Smooth muscle cell (in vitro differentiated cells): ENCODE measurements at regions not wholly inside any gene's neighbourhood (a gene's known extent, or its start where the extent isn't known, plus 50 kb on each side); places are given as distances from the start of the nearest gene placed in this dataset.

Experiments used
- DNase-seq: peaks from one replicate; lab custom pipeline; 2025; ENCODE audit not compliant: unreplicated experiment; lab: John Stamatoyannopoulos, UW
- H2AFZ ChIP-seq: fragments of 200-600 bp; sonication (generic); 2 replicates; pipeline ENCODE4 v1.6.0; 2016; ENCODE audit warnings: antibody characterized with exemption, low read depth, mild to moderate bottlenecking
- H3F3A ChIP-seq: fragments of 200-600 bp; sonication (generic); 2 replicates; pipeline ENCODE4 v1.6.0; 2017; ENCODE audit warnings: antibody characterized with exemption, low read depth
- H3K27ac ChIP-seq: fragments of 200-600 bp; sonication (generic); 2 replicates; pipeline ENCODE4 v1.5.1; 2016; ENCODE audit warnings: low read depth, mild to moderate bottlenecking
- H3K27me3 ChIP-seq: fragments of 200-600 bp; sonication (generic); 2 replicates; pipeline ENCODE4 v1.6.1; 2016; ENCODE audit warnings: low read depth, mild to moderate bottlenecking
- H3K36me3 ChIP-seq: fragments of 200-600 bp; sonication (generic); 2 replicates; pipeline ENCODE4 v1.5.1; 2016; ENCODE audit warnings: low read depth
- H3K4me1 ChIP-seq: fragments of 200-600 bp; sonication (generic); 2 replicates; pipeline ENCODE4 v1.5.1; 2016; ENCODE audit warnings: low read depth
- H3K4me2 ChIP-seq: fragments of 200-600 bp; sonication (generic); 2 replicates; pipeline ENCODE4 v1.6.0; 2016; ENCODE audit warnings: mild to moderate bottlenecking
- H3K4me3 ChIP-seq: fragments of 200-600 bp; sonication (generic); 2 replicates; pipeline ENCODE4 v1.5.1; 2016; ENCODE audit warnings: mild to moderate bottlenecking
- H3K79me2 ChIP-seq: fragments of 200-600 bp; sonication (generic); 2 replicates; pipeline ENCODE4 v1.6.0; 2016; ENCODE audit warnings: low read depth, mild to moderate bottlenecking
- H3K9ac ChIP-seq: fragments of 200-600 bp; sonication (generic); 2 replicates; pipeline ENCODE4 v1.6.0; 2016; ENCODE audit warnings: low read depth
- H3K9me3 ChIP-seq: fragments of 200-600 bp; sonication (generic); replicated peaks from 2 replicates; pipeline ENCODE4 v1.5.1; 2016; ENCODE audit warnings: low read depth
- H4K20me1 ChIP-seq: fragments of 200-600 bp; sonication (generic); 2 replicates; pipeline ENCODE4 v1.6.0; 2016; ENCODE audit warnings: low read depth
- CTCF ChIP-seq: fragments of 200-600 bp; sonication (generic); IDR thresholded peaks from 2 replicates; pipeline ENCODE4 v1.5.1; 2017; ENCODE audit warnings: borderline replicate concordance, mild to moderate bottlenecking, antibody characterized with exemption; ENCODE audit not compliant: insufficient read depth, poor library complexity, severe bottlenecking
- WGBS: methylation state at CpG from one replicate; pipeline ENCODE4 v1.1.7; 2016; ENCODE audit warnings: low lambda C conversion rate; 5-methylcytosine and 5-hydroxymethylcytosine counted together

- Histone ChIP-seq H2AFZ (no peak overlapping the region), H3K4me3 (no peak overlapping the region), H3K79me2 (no peaks in the 10 kb centered on the region), H3K36me3 (no peaks in the 10 kb centered on the region), H3K4me1 (no peaks in the 10 kb centered on the region), H3K27ac (no peak overlapping the region), H3K9me3 (no peaks in the 10 kb centered on the region), H3K9ac (no peak overlapping the region), H3K27me3 (no peaks in the 10 kb centered on the region), H4K20me1 (no peaks in the 10 kb centered on the region), H3K4me2 (no peak overlapping the region), H3F3A (no peaks in the 10 kb centered on the region)
- TF ChIP-seq CTCF: no peak
- WGBS: 82% methylated on average over 5 of the region's 5 CpGs
- DNase-seq: no peak
Measured at GRCh38 chr7:3167551-3167950, 123.9 kb upstream of the CARD11 start.

GRCh38 chr7:3168370-3168769 lies 124.7 kb upstream of the CARD11 start:
- no peak overlapping the region for H2AFZ ChIP-seq
- no peaks in the 10 kb centered on the region for H3K4me1 ChIP-seq
- H4K20me1 ChIP-seq: no peaks in the 10 kb centered on the region
- 84% methylated on average over 12 of the region's 12 CpGs for WGBS
- no peak overlapping the region for H3K27ac ChIP-seq
- no peaks in the 10 kb centered on the region for H3K9me3 ChIP-seq
- H3F3A ChIP-seq: no peaks in the 10 kb centered on the region
- no peak for TF ChIP-seq CTCF
- H3K36me3 ChIP-seq: no peaks in the 10 kb centered on the region
- H3K9ac ChIP-seq: no peak overlapping the region
- no peak overlapping the region for H3K4me3 ChIP-seq
- H3K79me2 ChIP-seq: no peaks in the 10 kb centered on the region
- no peak for DNase-seq
- no peak overlapping the region for H3K4me2 ChIP-seq
- H3K27me3 ChIP-seq: no peaks in the 10 kb centered on the region

- WGBS: 78% methylated on average over 10 of the region's 10 CpGs
- TF ChIP-seq CTCF: no peak
Measured at GRCh38 chr7:3168869-3169268, 125.2 kb upstream of the CARD11 start.

GRCh38 chr7:3172768-3173280 lies 128.2 kb upstream of the SDK1 start:
- TF ChIP-seq CTCF: no peak
- Histone ChIP-seq H3K36me3 (no peaks in the 10 kb centered on the region), H4K20me1 (no peaks in the 10 kb centered on the region), H3K4me2 (no peak overlapping the region), H3K9me3 (no peaks in the 10 kb centered on the region), H3K79me2 (no peaks in the 10 kb centered on the region), H3K4me3 (no peak overlapping the region), H2AFZ (no peak overlapping the region), H3F3A (no peaks in the 10 kb centered on the region), H3K9ac (no peak overlapping the region), H3K4me1 (no peaks in the 10 kb centered on the region), H3K27ac (no peak overlapping the region), H3K27me3 (no peaks in the 10 kb centered on the region)
- DNase-seq: no peak
- 96% methylated on average over 7 of the region's 7 CpGs for WGBS

More at GRCh38 chr7:3168869-3169268, 125.2 kb upstream of the CARD11 start:
- no peaks in the 10 kb centered on the region for H3K9me3 ChIP-seq
- H3K4me3 ChIP-seq: no peak overlapping the region
- no peaks in the 10 kb centered on the region for H3K27me3 ChIP-seq
- no peak for DNase-seq
- no peaks in the 10 kb centered on the region for H3F3A ChIP-seq
- H3K36me3 ChIP-seq: no peaks in the 10 kb centered on the region
- H3K79me2 ChIP-seq: no peaks in the 10 kb centered on the region
- H2AFZ ChIP-seq: no peak overlapping the region
- H3K4me2 ChIP-seq: no peak overlapping the region
- no peak overlapping the region for H3K27ac ChIP-seq
- H4K20me1 ChIP-seq: no peaks in the 10 kb centered on the region
- H3K9ac ChIP-seq: no peak overlapping the region
- H3K4me1 ChIP-seq: no peaks in the 10 kb centered on the region
